Immature natural killer cell (primary cell): ENCODE measurements at regions not wholly inside any gene's neighbourhood (a gene's known extent, or its start where the extent isn't known, plus 50 kb on each side); places are given as distances from the start of the nearest gene placed in this dataset.

ENCODE experiments used
- DNase-seq, 3 donors: peaks; one replicate each; pipeline ENCODE4 v3.0.0; 2022; ENCODE audit warnings: mixed read lengths in 1 of 3
- H3K27ac Mint-ChIP-seq, 6 donors: one replicate each; pipeline ENCODE4 v1.8.0; 2020; ENCODE audit warnings: mixed read lengths in 6 of 6, mild to moderate bottlenecking in 5 of 6, inconsistent platforms in 4 of 6, moderate library complexity in 3 of 6
- H3K27me3 Mint-ChIP-seq, 3 donors: one replicate each; pipeline ENCODE4 v1.8.0; 2020 to 2021; ENCODE audit warnings: low read depth in 3 of 3, mild to moderate bottlenecking in 3 of 3, mixed read lengths in 3 of 3, moderate library complexity in 3 of 3, inconsistent platforms in 1 of 3
- H3K36me3 Mint-ChIP-seq, 3 donors: one replicate each; pipeline ENCODE4 v1.8.0; 2020; ENCODE audit warnings: mixed read lengths in 3 of 3, inconsistent platforms in 2 of 3, mild to moderate bottlenecking in 2 of 3
- H3K4me1 Mint-ChIP-seq, 2 donors: one replicate each; pipeline ENCODE4 v1.8.0; 2020; ENCODE audit warnings: inconsistent platforms in 2 of 2, mild to moderate bottlenecking in 2 of 2, mixed read lengths in 2 of 2, moderate library complexity in 1 of 2
- H3K4me3 Mint-ChIP-seq, 5 donors: one replicate each; pipeline ENCODE4 v1.8.0; 2020; ENCODE audit warnings: mild to moderate bottlenecking in 5 of 5, mixed read lengths in 5 of 5, inconsistent platforms in 3 of 5, moderate library complexity in 3 of 5
- H3K9me3 Mint-ChIP-seq, 6 donors: one replicate each; pipeline ENCODE4 v1.8.0; 2020; ENCODE audit warnings: mild to moderate bottlenecking in 6 of 6, mixed read lengths in 6 of 6, inconsistent platforms in 4 of 6, moderate library complexity in 3 of 6

GRCh38 chr10:2439000-2439399 lies 628.3 kb upstream of the PFKP start:
- Mint-ChIP-seq H3K27me3 (peaks cover 0 to 2% (median 0%) of the 10 kb centered on the region in 3 donors), H3K4me3 (no peak overlapping the region), H3K36me3 (no peaks in the 10 kb centered on the region), H3K4me1 (no peaks in the 10 kb centered on the region), H3K9me3 (peaks cover 0 to 7% (median 3%) of the 10 kb centered on the region in 6 donors), H3K27ac (no peak overlapping the region)
- no peak for DNase-seq

- peaks cover 0 to 7% (median 3%) of the 10 kb centered on the region in 6 donors for H3K9me3 Mint-ChIP-seq
- H3K4me1 Mint-ChIP-seq, result no peaks in the 10 kb centered on the region
- no peak for DNase-seq
- peaks cover 0 to 2% (median 0%) of the 10 kb centered on the region in 3 donors for H3K27me3 Mint-ChIP-seq
- no peak overlapping the region for H3K4me3 Mint-ChIP-seq
- H3K36me3 Mint-ChIP-seq, result no peaks in the 10 kb centered on the region
- H3K27ac Mint-ChIP-seq, result no peak overlapping the region
These were observed 629.0 kb upstream of the PFKP start for GRCh38 chr10:2438248-2438939.

GRCh38 chr10:2436933-2437332 lies 630.4 kb upstream of the PFKP start:
- H3K9me3 Mint-ChIP-seq, result peaks cover 0 to 7% (median 2%) of the 10 kb centered on the region in 6 donors
- H3K27ac Mint-ChIP-seq, result no peak overlapping the region
- H3K27me3 Mint-ChIP-seq, result peaks cover 0 to 2% (median 2%) of the 10 kb centered on the region in 3 donors
- H3K36me3 Mint-ChIP-seq, result no peaks in the 10 kb centered on the region
- no peak overlapping the region for H3K4me3 Mint-ChIP-seq
- DNase-seq, result no peak
- no peaks in the 10 kb centered on the region for H3K4me1 Mint-ChIP-seq

GRCh38 chr10:2431961-2432360 lies 635.4 kb upstream of the PFKP start:
- Mint-ChIP-seq H3K27ac (no peak overlapping the region), H3K4me3 (no peak overlapping the region), H3K4me1 (no peaks in the 10 kb centered on the region), H3K27me3 (peaks cover under 1 to 3% (median 3%) of the 10 kb centered on the region in 3 donors), H3K36me3 (no peaks in the 10 kb centered on the region), H3K9me3 (peaks cover 0 to 5% (median under 1%) of the 10 kb centered on the region in 6 donors)
- no peak for DNase-seq

GRCh38 chr10:2427412-2427811 lies 639.9 kb upstream of the PFKP start:
- peaks cover 0 to 4% (median under 1%) of the 10 kb centered on the region in 6 donors for H3K9me3 Mint-ChIP-seq
- no peak overlapping the region for H3K4me3 Mint-ChIP-seq
- no peak overlapping the region for H3K27ac Mint-ChIP-seq
- H3K4me1 Mint-ChIP-seq, result no peaks in the 10 kb centered on the region
- no peak for DNase-seq
- no peaks in the 10 kb centered on the region for H3K36me3 Mint-ChIP-seq
- peaks cover 2 to 5% (median 3%) of the 10 kb centered on the region in 3 donors for H3K27me3 Mint-ChIP-seq

GRCh38 chr10:2425320-2425719 lies 642.0 kb upstream of the PFKP start:
- Mint-ChIP-seq H3K27me3 (peaks cover 0 to 4% (median 2%) of the 10 kb centered on the region in 3 donors), H3K4me1 (no peaks in the 10 kb centered on the region), H3K27ac (no peak overlapping the region), H3K36me3 (no peaks in the 10 kb centered on the region), H3K4me3 (no peak overlapping the region), H3K9me3 (peaks cover 0 to 4% (median 0%) of the 10 kb centered on the region in 6 donors)
- DNase-seq, result no peak

- Mint-ChIP-seq H3K36me3 (no peaks in the 10 kb centered on the region), H3K9me3 (peaks cover 0 to 11% (median 0%) of the 10 kb centered on the region in 6 donors), H3K4me3 (no peak overlapping the region), H3K27ac (no peak overlapping the region), H3K4me1 (no peaks in the 10 kb centered on the region), H3K27me3 (peaks cover 0 to 6% (median 4%) of the 10 kb centered on the region in 3 donors)
- DNase-seq, result no peak
These were observed 652.8 kb upstream of the PFKP start for GRCh38 chr10:2414562-2414961.

- Mint-ChIP-seq H3K27me3 (peaks cover 0 to 6% (median 4%) of the 10 kb centered on the region in 3 donors), H3K27ac (no peak overlapping the region), H3K4me1 (no peaks in the 10 kb centered on the region)
These were observed 653.3 kb upstream of the PFKP start for GRCh38 chr10:2414039-2414438.

GRCh38 chr10:2410049-2410448 lies 657.3 kb upstream of the PFKP start:
- H3K36me3 Mint-ChIP-seq, result no peaks in the 10 kb centered on the region
- H3K27ac Mint-ChIP-seq, result no peak overlapping the region
- H3K9me3 Mint-ChIP-seq, result peaks cover 0 to 11% (median 0%) of the 10 kb centered on the region in 6 donors
- no peaks in the 10 kb centered on the region for H3K4me1 Mint-ChIP-seq
- H3K4me3 Mint-ChIP-seq, result no peak overlapping the region
- peaks cover 0 to 2% (median 0%) of the 10 kb centered on the region in 3 donors for H3K27me3 Mint-ChIP-seq
- DNase-seq, result no peak

More at GRCh38 chr10:2414039-2414438, 653.3 kb upstream of the PFKP start:
- Mint-ChIP-seq H3K36me3 (no peaks in the 10 kb centered on the region), H3K9me3 (peaks cover 0 to 11% (median 0%) of the 10 kb centered on the region in 6 donors), H3K4me3 (no peak overlapping the region)
- DNase-seq, result no peak

GRCh38 chr10:2401459-2401858 lies 664.1 kb upstream of the ADARB2 start:
- Mint-ChIP-seq H3K36me3 (no peaks in the 10 kb centered on the region), H3K27me3 (peaks cover 0 to 2% (median 0%) of the 10 kb centered on the region in 3 donors), H3K4me3 (no peak overlapping the region), H3K27ac (no peak overlapping the region), H3K9me3 (peaks cover 0 to 3% (median 0%) of the 10 kb centered on the region in 6 donors), H3K4me1 (no peaks in the 10 kb centered on the region)
- DNase-seq, result no peak

GRCh38 chr10:2399482-2399881 lies 662.2 kb upstream of the ADARB2 start:
- Mint-ChIP-seq H3K4me3 (no peak overlapping the region), H3K27me3 (peaks cover 0 to 2% (median 0%) of the 10 kb centered on the region in 3 donors), H3K27ac (no peak overlapping the region), H3K36me3 (no peaks in the 10 kb centered on the region), H3K9me3 (peaks cover 0 to 3% (median 0%) of the 10 kb centered on the region in 6 donors), H3K4me1 (no peaks in the 10 kb centered on the region)
- DNase-seq, result no peak

GRCh38 chr10:2392145-2392812 lies 655.0 kb upstream of the ADARB2 start:
- Mint-ChIP-seq H3K9me3 (peaks cover 0 to 2% (median 0%) of the 10 kb centered on the region in 6 donors), H3K4me1 (no peaks in the 10 kb centered on the region), H3K4me3 (no peak overlapping the region), H3K27me3 (peaks cover 0 to 1% (median 0%) of the 10 kb centered on the region in 3 donors), H3K36me3 (no peaks in the 10 kb centered on the region), H3K27ac (no peak overlapping the region)
- no peak for DNase-seq

- Mint-ChIP-seq H3K4me1 (no peaks in the 10 kb centered on the region), H3K36me3 (peaks cover 0 to 6% (median 0%) of the 10 kb centered on the region in 3 donors), H3K27ac (no peak overlapping the region), H3K4me3 (no peak overlapping the region), H3K27me3 (peaks cover 0 to 3% (median 0%) of the 10 kb centered on the region in 3 donors), H3K9me3 (peaks cover 2 to 7% (median 5%) of the 10 kb centered on the region in 6 donors)
- no peak for DNase-seq
These were observed 650.3 kb upstream of the ADARB2 start for GRCh38 chr10:2387672-2388071.

GRCh38 chr10:2387261-2387660 lies 649.9 kb upstream of the ADARB2 start:
- no peaks in the 10 kb centered on the region for H3K4me1 Mint-ChIP-seq
- no peak for DNase-seq
- H3K4me3 Mint-ChIP-seq, result no peak overlapping the region
- H3K27me3 Mint-ChIP-seq, result peaks cover 0 to 3% (median 0%) of the 10 kb centered on the region in 3 donors
- H3K9me3 Mint-ChIP-seq, result peaks cover 2 to 7% (median 5%) of the 10 kb centered on the region in 6 donors
- H3K27ac Mint-ChIP-seq, result no peak overlapping the region
- peaks cover 0 to 6% (median 0%) of the 10 kb centered on the region in 3 donors for H3K36me3 Mint-ChIP-seq
